ENCODE measurements at regions not wholly inside any gene's neighbourhood (a gene's known extent, or its start where the extent isn't known, plus 50 kb on each side); places are given as distances from the start of the nearest gene placed in this dataset.

- Mint-ChIP-seq H3K27me3 (ENCODE audit: unreplicated experiment) (peaks cover 18% of the 10 kb centered on the region), H3K27ac (ENCODE audit: unreplicated experiment) (peak overlapping the region; percentile 95), H3K9me3 (ENCODE audit: unreplicated experiment) (peaks cover 3% of the 10 kb centered on the region), H3K4me3 (ENCODE audit: unreplicated experiment) (peak overlapping the region; percentile 86), H3K36me3 (ENCODE audit: unreplicated experiment) (peaks cover 1% of the 10 kb centered on the region), H3K4me1 (ENCODE audit: unreplicated experiment) (peaks cover 39% of the 10 kb centered on the region)
- TF ChIP-seq CTCF (IDR thresholded peaks at IDR 0.05): no peak
- peak; percentile 85 for DNase-seq (ENCODE audit: extremely low spot score, unreplicated experiment)
Measured at GRCh38 chr18:34977838-34978532, 63.2 kb upstream of the MAPRE2 start.

GRCh38 chr18:34978533-34978893, 62.7 kb upstream of the MAPRE2 start:
- Mint-ChIP-seq H3K27ac (ENCODE audit: unreplicated experiment) (peak overlapping the region; percentile 95), H3K9me3 (ENCODE audit: unreplicated experiment) (no peaks in the 10 kb centered on the region), H3K27me3 (ENCODE audit: unreplicated experiment) (peaks cover 14% of the 10 kb centered on the region), H3K36me3 (ENCODE audit: unreplicated experiment) (peaks cover 1% of the 10 kb centered on the region), H3K4me3 (ENCODE audit: unreplicated experiment) (peak overlapping the region; percentile 86), H3K4me1 (ENCODE audit: unreplicated experiment) (peaks cover 39% of the 10 kb centered on the region)
- no peak for TF ChIP-seq CTCF (IDR thresholded peaks at IDR 0.05)
- DNase-seq (ENCODE audit: extremely low spot score, unreplicated experiment): no peak

- Mint-ChIP-seq H3K27ac (ENCODE audit: unreplicated experiment) (peak overlapping the region; percentile 95), H3K9me3 (ENCODE audit: unreplicated experiment) (no peaks in the 10 kb centered on the region), H3K27me3 (ENCODE audit: unreplicated experiment) (peaks cover 9% of the 10 kb centered on the region), H3K4me1 (ENCODE audit: unreplicated experiment) (peaks cover 39% of the 10 kb centered on the region), H3K4me3 (ENCODE audit: unreplicated experiment) (peak overlapping the region; percentile 86), H3K36me3 (ENCODE audit: unreplicated experiment) (no peaks in the 10 kb centered on the region)
- peak; percentile 87 for DNase-seq (ENCODE audit: extremely low spot score, unreplicated experiment)
- no peak for TF ChIP-seq CTCF (IDR thresholded peaks at IDR 0.05)
Measured at GRCh38 chr18:34978953-34979608, 62.1 kb upstream of the MAPRE2 start.

DNA sequence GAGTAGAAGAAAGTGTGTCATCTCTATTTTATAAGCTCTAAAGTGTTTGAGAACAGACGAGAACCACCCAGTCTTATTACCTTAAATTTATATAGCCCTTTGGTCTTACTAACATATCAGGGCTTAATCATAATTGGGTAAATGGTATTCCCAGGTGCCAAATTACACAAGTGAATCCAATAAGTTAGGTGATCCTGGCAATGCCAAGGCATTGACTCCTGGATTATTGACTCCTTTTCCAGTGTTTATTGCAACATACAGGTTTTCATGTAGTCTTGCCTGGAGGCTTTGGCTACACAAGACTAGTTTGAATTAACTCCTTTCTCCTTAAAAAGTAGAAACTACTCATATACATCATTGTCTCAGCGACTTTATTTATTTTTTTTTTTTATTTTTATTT, 59.7 kb upstream of the MAPRE2 start:
- no peak for DNase-seq (ENCODE audit: extremely low spot score, unreplicated experiment)
- Mint-ChIP-seq H3K36me3 (ENCODE audit: unreplicated experiment) (no peaks in the 10 kb centered on the region), H3K4me1 (ENCODE audit: unreplicated experiment) (peaks cover 33% of the 10 kb centered on the region), H3K9me3 (ENCODE audit: unreplicated experiment) (no peaks in the 10 kb centered on the region), H3K27ac (ENCODE audit: unreplicated experiment) (no peak overlapping the region), H3K4me3 (ENCODE audit: unreplicated experiment) (no peak overlapping the region), H3K27me3 (ENCODE audit: unreplicated experiment) (no peaks in the 10 kb centered on the region)
- no peak for TF ChIP-seq CTCF (IDR thresholded peaks at IDR 0.05)

DNA sequence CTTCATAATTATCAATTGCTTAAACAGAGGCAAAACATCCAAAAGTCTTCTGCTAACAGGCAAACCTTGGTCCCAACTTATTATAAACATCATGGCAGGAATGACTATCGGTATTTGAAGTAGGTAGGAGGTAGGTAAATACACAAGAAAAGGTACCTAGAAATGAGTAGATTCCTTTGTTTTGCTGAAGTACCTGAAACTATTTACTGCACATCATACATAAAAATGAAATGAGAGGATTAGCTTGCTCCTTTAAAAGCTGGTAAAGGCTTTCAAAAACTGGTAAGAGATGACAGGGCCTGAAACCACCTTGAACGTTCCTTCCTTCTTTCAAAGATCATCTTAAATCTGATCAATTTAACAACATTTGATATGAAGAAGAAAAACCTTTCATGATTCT, 55.2 kb upstream of the MAPRE2 start:
- no peak for DNase-seq (ENCODE audit: extremely low spot score, unreplicated experiment)
- Mint-ChIP-seq H3K27ac (ENCODE audit: unreplicated experiment) (no peak overlapping the region), H3K36me3 (ENCODE audit: unreplicated experiment) (no peaks in the 10 kb centered on the region), H3K4me3 (ENCODE audit: unreplicated experiment) (no peak overlapping the region), H3K4me1 (ENCODE audit: unreplicated experiment) (peaks cover 21% of the 10 kb centered on the region), H3K9me3 (ENCODE audit: unreplicated experiment) (no peaks in the 10 kb centered on the region), H3K27me3 (ENCODE audit: unreplicated experiment) (no peaks in the 10 kb centered on the region)
- TF ChIP-seq CTCF (IDR thresholded peaks at IDR 0.05): no peak

Data from osteocyte (in vitro differentiated cells).